ENCODE measurements at regions not wholly inside any gene's neighbourhood (a gene's known extent, or its start where the extent isn't known, plus 50 kb on each side); places are given as distances from the start of the nearest gene placed in this dataset.

GRCh38 chr16:88318521-88318920 is 64.2 kb upstream of the ZNF469 start:
- H3K9me3 ChIP-seq (ENCODE audit: control insufficient read depth, low read length), result no peaks in the 10 kb centered on the region
- H3K4me2 ChIP-seq (ENCODE audit: low read length), result no peak overlapping the region
- H3K9ac ChIP-seq, result no peak overlapping the region
- H3K36me3 ChIP-seq (ENCODE audit: control insufficient read depth, insufficient read depth, low read length), result no peaks in the 10 kb centered on the region
- H3K79me2 ChIP-seq, result no peaks in the 10 kb centered on the region
- no peak overlapping the region for H3K4me3 ChIP-seq (ENCODE audit: low read depth, low read length)
- no peak overlapping the region for H3K27ac ChIP-seq
- H3K4me1 ChIP-seq, result no peaks in the 10 kb centered on the region
- TF ChIP-seq CTCF (IDR thresholded peaks at IDR 0.05), result no peak
- no peak overlapping the region for H2AFZ ChIP-seq
- no peaks in the 10 kb centered on the region for H3K27me3 ChIP-seq (ENCODE audit: control insufficient read depth, insufficient read depth, low read length)

GRCh38 chr16:88319116-88319965 is 63.4 kb upstream of the ZNF469 start:
- TF ChIP-seq CTCF (IDR thresholded peaks at IDR 0.05), result no peak
- H3K4me2 ChIP-seq (ENCODE audit: low read length), result no peak overlapping the region
- H3K27ac ChIP-seq, result no peak overlapping the region
- H3K27me3 ChIP-seq (ENCODE audit: control insufficient read depth, insufficient read depth, low read length), result no peaks in the 10 kb centered on the region
- H3K4me1 ChIP-seq, result no peaks in the 10 kb centered on the region
- H3K79me2 ChIP-seq, result no peaks in the 10 kb centered on the region
- H3K4me3 ChIP-seq (ENCODE audit: low read depth, low read length), result no peak overlapping the region
- no peaks in the 10 kb centered on the region for H3K36me3 ChIP-seq (ENCODE audit: control insufficient read depth, insufficient read depth, low read length)
- H3K9ac ChIP-seq, result no peak overlapping the region
- no peaks in the 10 kb centered on the region for H3K9me3 ChIP-seq (ENCODE audit: control insufficient read depth, low read length)
- H2AFZ ChIP-seq, result no peak overlapping the region

GRCh38 chr16:88320947-88321634 is 61.7 kb upstream of the ZNF469 start:
- no peaks in the 10 kb centered on the region for H3K79me2 ChIP-seq
- H3K27ac ChIP-seq, result no peak overlapping the region
- no peak overlapping the region for H3K9ac ChIP-seq
- H3K36me3 ChIP-seq (ENCODE audit: control insufficient read depth, insufficient read depth, low read length), result no peaks in the 10 kb centered on the region
- H3K9me3 ChIP-seq (ENCODE audit: control insufficient read depth, low read length), result no peaks in the 10 kb centered on the region
- H3K4me1 ChIP-seq, result no peaks in the 10 kb centered on the region
- H2AFZ ChIP-seq, result no peak overlapping the region
- no peaks in the 10 kb centered on the region for H3K27me3 ChIP-seq (ENCODE audit: control insufficient read depth, insufficient read depth, low read length)
- TF ChIP-seq CTCF (IDR thresholded peaks at IDR 0.05), result no peak
- H3K4me2 ChIP-seq (ENCODE audit: low read length), result no peak overlapping the region
- no peak overlapping the region for H3K4me3 ChIP-seq (ENCODE audit: low read depth, low read length)

- Histone ChIP-seq H3K4me3 (ENCODE audit: low read depth, low read length) (no peak overlapping the region), H3K27ac (no peak overlapping the region), H3K27me3 (ENCODE audit: control insufficient read depth, insufficient read depth, low read length) (no peaks in the 10 kb centered on the region), H3K4me2 (ENCODE audit: low read length) (no peak overlapping the region), H3K4me1 (no peaks in the 10 kb centered on the region), H3K36me3 (ENCODE audit: control insufficient read depth, insufficient read depth, low read length) (no peaks in the 10 kb centered on the region), H3K9ac (no peak overlapping the region), H3K79me2 (no peaks in the 10 kb centered on the region), H3K9me3 (ENCODE audit: control insufficient read depth, low read length) (no peaks in the 10 kb centered on the region), H2AFZ (no peak overlapping the region)
- TF ChIP-seq CTCF (IDR thresholded peaks at IDR 0.05), result no peak
Measured at GRCh38 chr16:88321635-88322499, 60.9 kb upstream of the ZNF469 start.
